ENCODE measurements at regions not wholly inside any gene's neighbourhood (a gene's known extent, or its start where the extent isn't known, plus 50 kb on each side); places are given as distances from the start of the nearest gene placed in this dataset.

- no peak for DNase-seq (ENCODE audit: low read depth)
- TF ChIP-seq, protein P1, sequence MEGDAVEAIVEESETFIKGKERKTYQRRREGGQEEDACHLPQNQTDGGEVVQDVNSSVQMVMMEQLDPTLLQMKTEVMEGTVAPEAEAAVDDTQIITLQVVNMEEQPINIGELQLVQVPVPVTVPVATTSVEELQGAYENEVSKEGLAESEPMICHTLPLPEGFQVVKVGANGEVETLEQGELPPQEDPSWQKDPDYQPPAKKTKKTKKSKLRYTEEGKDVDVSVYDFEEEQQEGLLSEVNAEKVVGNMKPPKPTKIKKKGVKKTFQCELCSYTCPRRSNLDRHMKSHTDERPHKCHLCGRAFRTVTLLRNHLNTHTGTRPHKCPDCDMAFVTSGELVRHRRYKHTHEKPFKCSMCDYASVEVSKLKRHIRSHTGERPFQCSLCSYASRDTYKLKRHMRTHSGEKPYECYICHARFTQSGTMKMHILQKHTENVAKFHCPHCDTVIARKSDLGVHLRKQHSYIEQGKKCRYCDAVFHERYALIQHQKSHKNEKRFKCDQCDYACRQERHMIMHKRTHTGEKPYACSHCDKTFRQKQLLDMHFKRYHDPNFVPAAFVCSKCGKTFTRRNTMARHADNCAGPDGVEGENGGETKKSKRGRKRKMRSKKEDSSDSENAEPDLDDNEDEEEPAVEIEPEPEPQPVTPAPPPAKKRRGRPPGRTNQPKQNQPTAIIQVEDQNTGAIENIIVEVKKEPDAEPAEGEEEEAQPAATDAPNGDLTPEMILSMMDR (IDR thresholded peaks at IDR 0.05; ENCODE audit: low read depth, low read length, missing control alignments) = no peak
- H3K4me3 ChIP-seq (ENCODE audit: low read depth, low read length) = no peak overlapping the region
Observed at GRCh38 chr6:90660931-90661330, 74.1 kb upstream of the MAP3K7 start.

GRCh38 chr6:90658497-90658896 is 71.6 kb upstream of the MAP3K7 start:
- no peak overlapping the region for H3K4me3 ChIP-seq (ENCODE audit: low read depth, low read length)
- DNase-seq (ENCODE audit: low read depth) = no peak
- TF ChIP-seq, protein P1 (IDR thresholded peaks at IDR 0.05; ENCODE audit: low read depth, low read length, missing control alignments) = no peak

DNA sequence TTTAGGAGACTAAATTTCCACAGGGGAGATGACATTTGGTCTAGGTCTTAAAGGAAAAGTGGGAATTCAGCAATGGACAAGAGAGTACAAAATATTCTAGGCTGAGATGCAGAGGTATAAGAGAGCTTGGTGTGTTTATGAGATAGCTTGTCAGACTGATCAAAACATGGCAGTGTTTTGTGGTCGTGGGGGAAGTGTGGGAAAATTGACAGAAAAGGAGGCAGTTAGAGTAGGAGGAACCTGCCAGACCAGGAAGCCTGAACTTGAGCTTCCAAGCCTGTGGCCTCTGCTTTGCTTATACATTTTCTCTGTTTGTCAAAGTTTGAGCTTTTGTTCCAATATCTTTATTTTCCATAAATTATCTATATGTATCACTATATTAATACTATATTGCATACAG is 69.5 kb upstream of the MAP3K7 start:
- TF ChIP-seq, protein P1 (IDR thresholded peaks at IDR 0.05; ENCODE audit: low read depth, low read length, missing control alignments) = no peak
- no peak for DNase-seq (ENCODE audit: low read depth)
- no peak overlapping the region for H3K4me3 ChIP-seq (ENCODE audit: low read depth, low read length)

DNA sequence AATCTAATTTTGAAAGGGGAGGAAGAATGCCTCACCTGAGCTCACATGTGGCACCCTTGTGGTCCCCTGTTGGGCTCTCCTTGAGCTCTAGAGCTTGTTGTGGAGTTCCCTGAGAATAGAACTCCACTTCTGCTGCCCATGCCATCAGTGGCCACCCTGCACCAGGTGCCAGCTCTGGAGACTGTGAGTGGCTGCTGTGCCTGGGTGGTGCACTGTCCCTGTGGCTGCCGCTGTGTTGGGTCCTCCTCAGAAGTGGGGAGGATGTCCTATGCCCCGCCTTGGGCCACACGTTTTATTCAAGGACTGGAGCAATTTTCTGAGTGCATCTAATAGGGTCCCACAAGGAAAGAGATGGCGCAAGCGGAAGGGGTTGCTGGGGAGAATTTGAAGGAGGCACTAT is 67.9 kb upstream of the MAP3K7 start:
- H3K4me3 ChIP-seq (ENCODE audit: low read depth, low read length) = no peak overlapping the region
- no peak for DNase-seq (ENCODE audit: low read depth)
- TF ChIP-seq, protein P1 (IDR thresholded peaks at IDR 0.05; ENCODE audit: low read depth, low read length, missing control alignments) = no peak

- TF ChIP-seq, protein P1 (IDR thresholded peaks at IDR 0.05; ENCODE audit: low read depth, low read length, missing control alignments) = no peak
- no peak overlapping the region for H3K4me3 ChIP-seq (ENCODE audit: low read depth, low read length)
- no peak for DNase-seq (ENCODE audit: low read depth)
Observed at GRCh38 chr6:90654166-90654565, 67.3 kb upstream of the MAP3K7 start.

GRCh38 chr6:90653750-90654149 is 66.9 kb upstream of the MAP3K7 start:
- TF ChIP-seq, protein P1 (IDR thresholded peaks at IDR 0.05; ENCODE audit: low read depth, low read length, missing control alignments) = no peak
- no peak for DNase-seq (ENCODE audit: low read depth)
- no peak overlapping the region for H3K4me3 ChIP-seq (ENCODE audit: low read depth, low read length)

DNA sequence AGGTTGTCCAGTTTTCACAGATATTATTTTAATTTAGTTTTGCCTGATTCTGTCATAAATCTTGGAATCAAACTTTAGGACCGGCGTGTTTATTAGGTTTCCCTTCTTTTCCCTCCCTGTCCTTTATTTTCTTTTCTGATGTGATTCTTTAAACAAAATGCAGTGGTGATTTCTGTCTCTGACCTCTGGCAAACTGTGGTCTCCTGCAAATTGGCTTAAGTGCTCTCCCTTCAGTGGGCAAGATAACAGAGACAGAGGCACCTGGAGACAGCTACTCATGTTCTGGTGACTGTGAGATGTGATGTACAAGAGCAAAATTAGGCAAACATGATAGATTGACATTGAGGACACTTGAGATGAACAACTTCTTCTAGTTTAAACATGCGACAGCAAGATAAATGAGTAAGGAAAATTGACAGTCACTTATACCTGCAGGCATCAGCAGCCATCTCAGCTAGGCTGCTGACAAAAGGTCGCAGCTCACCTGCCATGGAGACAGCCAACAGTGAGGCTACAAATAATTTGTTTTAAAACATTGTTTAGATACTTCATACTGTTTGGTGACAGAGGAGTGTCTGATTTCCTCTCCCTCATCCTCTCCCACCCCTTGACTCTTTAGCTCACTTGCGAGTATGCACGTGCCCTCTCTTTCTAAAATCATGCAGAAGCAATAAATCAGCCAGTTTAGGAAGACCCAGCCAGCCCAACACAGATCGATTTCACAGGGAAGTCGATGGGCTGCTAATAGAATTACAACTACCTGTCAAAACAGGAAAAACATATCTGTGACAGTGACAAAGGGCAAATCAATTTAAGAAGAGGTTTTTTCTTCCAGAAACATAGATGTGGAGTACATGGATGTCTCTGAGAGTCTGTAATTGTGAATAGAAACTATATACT is 63.4 kb upstream of the MAP3K7 start:
- TF ChIP-seq, protein P1 (IDR thresholded peaks at IDR 0.05; ENCODE audit: low read depth, low read length, missing control alignments) = no peak
- DNase-seq (ENCODE audit: low read depth) = no peak

More for the DNA sequence above, 63.4 kb upstream of the MAP3K7 start:
- no peak overlapping the region for H3K4me3 ChIP-seq (ENCODE audit: low read depth, low read length)
